Stomach (tissue), 8 donors: ENCODE measurements at regions not wholly inside any gene's neighbourhood (a gene's known extent, or its start where the extent isn't known, plus 50 kb on each side); places are given as distances from the start of the nearest gene placed in this dataset.

Experiments used
- DNase-seq, 2 donors: peaks; one replicate each; pipeline versions ENCODE4 v3.0.0 to v3.0.0-alpha.2; 2013 to 2019
- H3K27ac ChIP-seq, 5 donors: fragments of 200-600 bp in 4 of 5; sonication (generic) in 4 of 5; one replicate each; pipeline ENCODE4 v1.5.1; 2013 to 2019; ENCODE audit warnings: mild to moderate bottlenecking in 1 of 5, moderate library complexity in 1 of 5
- H3K27me3 ChIP-seq, 3 donors: fragments of 200-600 bp; sonication (generic); one replicate each; pipeline ENCODE4 v1.5.1; 2017 to 2019; ENCODE audit warnings: mixed run types in 1 of 3
- H3K36me3 ChIP-seq, 4 donors: fragments of 200-600 bp; sonication (generic); 1 replicate in 3 of 4; 2 replicates in 1 of 4; pipeline ENCODE4 v1.5.1; 2016 to 2019
- H3K4me1 ChIP-seq, 4 donors: fragments of 200-600 bp; sonication (generic); one replicate each; pipeline ENCODE4 v1.5.1; 2016 to 2019
- H3K4me3 ChIP-seq, 4 donors: fragments of 200-600 bp; sonication (generic) in 3 of 4; one replicate each; pipeline ENCODE4 v1.5.1; 2016 to 2019; ENCODE audit warnings: mild to moderate bottlenecking in 1 of 4
- H3K9me3 ChIP-seq, 4 donors: fragments of 200-600 bp; sonication (generic); one replicate each; pipeline ENCODE4 v1.5.1; 2016 to 2019
- EP300 ChIP-seq: sonication (generic); formaldehyde crosslinking; IDR thresholded peaks from one replicate; pipeline ENCODE4 v1.6.1; 2017; ENCODE audit warnings: antibody characterized with exemption
- POLR2A ChIP-seq, 4 donors: fragments of 450-650 bp; IDR thresholded peaks; one replicate each; pipeline ENCODE4 v1.6.1; 2016; ENCODE audit warnings: antibody characterized with exemption in 4 of 4, control low read depth in 2 of 4, mild to moderate bottlenecking in 1 of 4, moderate library complexity in 1 of 4
- POLR2AphosphoS5 ChIP-seq, 3 donors: sonication (generic); formaldehyde crosslinking; IDR thresholded peaks; one replicate each; pipeline ENCODE4 v1.6.1; 2016; ENCODE audit warnings: antibody characterized with exemption in 3 of 3
- WGBS, 5 donors: extraction: QIAGEN DNeasy Blood & Tissue Kit in 3 of 5; methylation state at CpG; one replicate each; pipeline versions ENCODE4 v1.1.5 to v1.1.7; 2013 to 2018; 5-methylcytosine and 5-hydroxymethylcytosine counted together
- intact Hi-C: fragments of 100-400 bp; cut with DNase I; formaldehyde crosslinking; loops from one replicate; pipeline ENCODE4 v1.15.1; 2023; ENCODE audit warnings: low total_unique reads
- TF ChIP-seq, protein P1 (sequence below), 7 experiments: fragments of 450-650 bp in 4 of 7; fragments of 200-600 bp in 3 of 7; sonication (generic) in 3 of 7; IDR thresholded peaks; one replicate each; pipeline ENCODE4 v1.5.1; 2016 to 2019; ENCODE audit warnings: antibody characterized with exemption in 7 of 7, control low read depth in 2 of 7, mild to moderate bottlenecking in 1 of 7
- donor health status: healthy with polysubstance abuse.
- donor health status: Bipolar disorder and iron deficiency.
- donor health status: healthy.

DNA sequence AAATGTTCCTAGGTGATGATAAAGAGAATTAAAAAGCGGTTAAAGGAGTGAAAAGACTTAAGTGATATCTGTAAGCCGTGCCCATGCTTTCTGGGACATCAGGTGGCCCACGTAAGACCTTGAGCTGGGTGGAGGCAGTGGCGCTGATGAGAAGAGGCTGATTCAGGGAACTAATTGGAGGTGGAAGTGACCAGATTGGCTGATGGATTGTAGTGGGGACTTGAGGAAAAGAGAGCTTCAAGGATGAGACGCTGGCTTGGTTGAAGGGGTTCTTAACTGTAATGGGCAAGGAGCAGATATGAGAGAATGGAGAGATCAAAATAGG, 69.1 kb upstream of the EP300 start:
- Histone ChIP-seq H3K27me3 (no peaks in the 10 kb centered on the region), H3K36me3 (no peaks in the 10 kb centered on the region), H3K27ac (peak overlapping the region in 4 of 5 donors; percentile 96 to 99 (median 98)), H3K9me3 (no peaks in the 10 kb centered on the region), H3K4me3 (peak overlapping the region in 1 of 4 donors; percentile 60), H3K4me1 (peaks cover 5 to 27% (median 12%) of the 10 kb centered on the region in 4 donors)
- peak in 1 of 2 donors; percentile 65 for DNase-seq
- TF ChIP-seq EP300 (no peak), POLR2AphosphoS5 (IDR thresholded peaks at IDR 0.05) (no peak), POLR2A (IDR thresholded peaks at IDR 0.05) (no peak)
- TF ChIP-seq, protein P1, sequence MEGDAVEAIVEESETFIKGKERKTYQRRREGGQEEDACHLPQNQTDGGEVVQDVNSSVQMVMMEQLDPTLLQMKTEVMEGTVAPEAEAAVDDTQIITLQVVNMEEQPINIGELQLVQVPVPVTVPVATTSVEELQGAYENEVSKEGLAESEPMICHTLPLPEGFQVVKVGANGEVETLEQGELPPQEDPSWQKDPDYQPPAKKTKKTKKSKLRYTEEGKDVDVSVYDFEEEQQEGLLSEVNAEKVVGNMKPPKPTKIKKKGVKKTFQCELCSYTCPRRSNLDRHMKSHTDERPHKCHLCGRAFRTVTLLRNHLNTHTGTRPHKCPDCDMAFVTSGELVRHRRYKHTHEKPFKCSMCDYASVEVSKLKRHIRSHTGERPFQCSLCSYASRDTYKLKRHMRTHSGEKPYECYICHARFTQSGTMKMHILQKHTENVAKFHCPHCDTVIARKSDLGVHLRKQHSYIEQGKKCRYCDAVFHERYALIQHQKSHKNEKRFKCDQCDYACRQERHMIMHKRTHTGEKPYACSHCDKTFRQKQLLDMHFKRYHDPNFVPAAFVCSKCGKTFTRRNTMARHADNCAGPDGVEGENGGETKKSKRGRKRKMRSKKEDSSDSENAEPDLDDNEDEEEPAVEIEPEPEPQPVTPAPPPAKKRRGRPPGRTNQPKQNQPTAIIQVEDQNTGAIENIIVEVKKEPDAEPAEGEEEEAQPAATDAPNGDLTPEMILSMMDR (IDR thresholded peaks at IDR 0.05), result no peak
- 45 to 78% (median 51%) methylated on average over 5 of the region's 5 CpGs for WGBS, 5 donors
- intact Hi-C loops, result no loop called here

DNA sequence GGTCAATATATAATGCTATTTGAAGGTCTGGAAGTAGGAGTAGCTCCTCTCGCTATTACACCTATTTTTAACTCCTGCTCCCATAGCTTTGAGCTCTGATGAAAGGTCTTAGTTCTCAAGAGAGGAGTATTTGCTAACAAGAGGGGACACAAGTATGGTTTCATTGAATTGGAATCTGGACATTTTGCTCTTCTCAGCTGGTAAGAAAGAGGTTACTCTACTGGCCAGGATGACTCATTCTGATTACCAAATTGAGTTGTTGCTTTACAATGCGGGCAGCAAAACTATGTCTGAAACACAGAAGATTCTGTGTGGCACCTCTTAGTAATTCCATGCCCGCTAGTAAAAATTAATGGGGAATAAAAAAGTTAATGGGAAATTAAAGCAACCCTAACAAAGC, 63.6 kb upstream of the EP300 start:
- peaks cover 0 to 9% (median 0%) of the 10 kb centered on the region in 4 donors for H3K4me1 ChIP-seq
- H3K9me3 ChIP-seq, result no peaks in the 10 kb centered on the region
- H3K36me3 ChIP-seq, result no peaks in the 10 kb centered on the region
- no peak for DNase-seq
- intact Hi-C loops, result no loop called here
- WGBS, 5 donors, result 76 to 86% (median 78%) methylated on average over 3 of the region's 3 CpGs
- TF ChIP-seq POLR2AphosphoS5 (IDR thresholded peaks at IDR 0.05) (peak in 1 of 3 donors; percentile 6), POLR2A (IDR thresholded peaks at IDR 0.05) (no peak)
- no peak overlapping the region for H3K4me3 ChIP-seq
- H3K27ac ChIP-seq, result peak overlapping the region in 4 of 5 donors; percentile 39 to 50 (median 46)
- no peaks in the 10 kb centered on the region for H3K27me3 ChIP-seq

DNA sequence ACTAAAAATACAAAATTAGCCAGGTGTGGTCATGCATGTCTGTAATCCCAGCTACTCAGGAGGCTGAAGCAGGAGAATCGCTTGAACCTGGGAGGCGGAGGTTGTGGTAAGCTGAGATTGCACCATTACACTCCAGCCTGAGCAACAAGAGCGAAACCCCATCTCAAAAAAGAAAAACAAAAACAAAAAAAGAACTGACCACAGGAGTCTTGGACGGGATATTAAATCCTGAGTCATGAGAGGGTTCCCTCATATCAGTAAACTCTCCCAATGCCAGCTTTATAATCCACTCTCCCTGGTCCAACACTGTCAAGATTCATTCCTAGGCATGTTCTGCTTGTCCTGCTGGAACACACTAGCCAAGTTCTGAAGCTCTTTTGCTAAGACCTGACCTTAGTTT, 61.5 kb upstream of the EP300 start:
- Histone ChIP-seq H3K27me3 (no peaks in the 10 kb centered on the region), H3K27ac (no peak overlapping the region), H3K9me3 (no peaks in the 10 kb centered on the region), H3K36me3 (no peaks in the 10 kb centered on the region), H3K4me1 (peaks cover 0 to 9% (median 0%) of the 10 kb centered on the region in 4 donors), H3K4me3 (no peak overlapping the region)
- TF ChIP-seq EP300, result no peak
- TF ChIP-seq, protein P1 (IDR thresholded peaks at IDR 0.05), result no peak
- no peak for TF ChIP-seq POLR2A (IDR thresholded peaks at IDR 0.05)
- TF ChIP-seq POLR2AphosphoS5 (IDR thresholded peaks at IDR 0.05), result no peak
- 78 to 87% (median 82%) methylated on average over 4 of the region's 4 CpGs for WGBS, 5 donors
- no peak for DNase-seq
- intact Hi-C loops, result no loop called here

DNA sequence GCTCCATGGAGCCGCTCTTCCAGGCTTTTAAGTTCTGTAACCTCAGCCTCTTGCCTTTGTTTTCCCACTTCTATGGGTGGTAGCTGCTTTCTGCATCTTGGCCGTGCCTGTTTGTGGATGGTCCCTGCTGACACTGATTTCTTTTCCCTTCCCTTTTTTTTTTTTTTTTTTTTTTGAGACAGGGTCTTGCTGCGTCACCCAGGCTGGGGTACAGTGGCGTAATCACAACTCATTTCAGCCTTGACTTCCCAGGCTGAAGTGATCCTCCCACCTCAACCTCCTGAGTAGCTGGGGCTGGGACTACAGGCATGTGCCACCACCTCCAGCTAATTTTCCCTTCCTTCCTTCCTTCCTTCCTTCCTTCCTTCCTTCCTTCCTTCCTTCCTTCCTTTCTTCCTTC, 57.7 kb upstream of the EP300 start:
- Histone ChIP-seq H3K36me3 (no peaks in the 10 kb centered on the region), H3K9me3 (no peaks in the 10 kb centered on the region), H3K27me3 (no peaks in the 10 kb centered on the region), H3K4me3 (no peak overlapping the region), H3K27ac (no peak overlapping the region), H3K4me1 (no peaks in the 10 kb centered on the region)
- WGBS, 5 donors, result 53 to 90% (median 89%) methylated on average over 4 of the region's 4 CpGs
- DNase-seq, result no peak
- TF ChIP-seq POLR2A (IDR thresholded peaks at IDR 0.05) (no peak), POLR2AphosphoS5 (IDR thresholded peaks at IDR 0.05) (no peak)
- TF ChIP-seq, protein P1 (IDR thresholded peaks at IDR 0.05), result no peak
- intact Hi-C loops, result no loop called here

DNA sequence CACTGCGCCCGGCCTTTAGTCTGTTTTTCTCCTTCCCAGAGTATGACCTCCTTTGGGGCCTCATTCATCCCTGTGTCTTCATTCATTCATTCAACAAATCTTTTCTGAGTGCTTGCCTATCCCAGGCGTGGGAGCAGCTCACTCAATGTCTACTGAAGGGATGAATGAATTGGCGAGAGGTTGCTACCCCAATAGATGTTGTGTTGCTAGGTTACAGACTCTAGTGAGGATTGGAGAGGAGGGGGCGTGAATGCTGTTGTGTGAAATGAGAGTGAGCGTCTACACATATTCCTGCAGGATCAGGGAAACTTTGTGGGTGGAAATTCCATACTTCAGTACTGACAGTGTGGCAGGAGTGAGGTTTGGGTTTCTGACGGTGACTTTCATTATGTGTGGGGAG, 55.5 kb upstream of the EP300 start:
- DNase-seq, result no peak
- TF ChIP-seq EP300 (no peak), POLR2AphosphoS5 (IDR thresholded peaks at IDR 0.05) (no peak), POLR2A (IDR thresholded peaks at IDR 0.05) (no peak)
- TF ChIP-seq, protein P1 (IDR thresholded peaks at IDR 0.05), result no peak
- no peak overlapping the region for H3K27ac ChIP-seq
- no peaks in the 10 kb centered on the region for H3K9me3 ChIP-seq
- no peaks in the 10 kb centered on the region for H3K36me3 ChIP-seq
- 83 to 92% (median 86%) methylated on average over 7 of the region's 7 CpGs for WGBS, 5 donors
- H3K4me3 ChIP-seq, result no peak overlapping the region
- intact Hi-C loops, result no loop called here
- no peaks in the 10 kb centered on the region for H3K4me1 ChIP-seq
- H3K27me3 ChIP-seq, result no peaks in the 10 kb centered on the region
